Activated naive CD8-positive, alpha-beta T cell treated with anti-CD3 and anti-CD28 coated beads for 36 hours (primary cell): ENCODE measurements at regions not wholly inside any gene's neighbourhood (a gene's known extent, or its start where the extent isn't known, plus 50 kb on each side); places are given as distances from the start of the nearest gene placed in this dataset.

Experiments
- DNase-seq: peaks from one replicate; pipeline ENCODE4 v3.0.0; 2021
- H3K27ac Mint-ChIP-seq: one replicate; pipeline ENCODE4 v1.8.0; 2022; ENCODE audit warnings: mild to moderate bottlenecking, moderate library complexity, mixed read lengths
- H3K27me3 Mint-ChIP-seq: one replicate; pipeline ENCODE4 v1.8.0; 2022; ENCODE audit warnings: mild to moderate bottlenecking, mixed read lengths
- H3K36me3 Mint-ChIP-seq: one replicate; pipeline ENCODE4 v1.8.0; 2021; ENCODE audit warnings: mild to moderate bottlenecking, mixed read lengths
- H3K4me1 Mint-ChIP-seq: one replicate; pipeline ENCODE4 v1.8.0; 2021; ENCODE audit warnings: mixed read lengths
- H3K4me3 Mint-ChIP-seq: one replicate; pipeline ENCODE4 v1.8.0; 2022; ENCODE audit warnings: mild to moderate bottlenecking, moderate library complexity, mixed read lengths
- H3K9me3 Mint-ChIP-seq: one replicate; pipeline ENCODE4 v1.8.0; 2022; ENCODE audit warnings: mixed read lengths

DNA sequence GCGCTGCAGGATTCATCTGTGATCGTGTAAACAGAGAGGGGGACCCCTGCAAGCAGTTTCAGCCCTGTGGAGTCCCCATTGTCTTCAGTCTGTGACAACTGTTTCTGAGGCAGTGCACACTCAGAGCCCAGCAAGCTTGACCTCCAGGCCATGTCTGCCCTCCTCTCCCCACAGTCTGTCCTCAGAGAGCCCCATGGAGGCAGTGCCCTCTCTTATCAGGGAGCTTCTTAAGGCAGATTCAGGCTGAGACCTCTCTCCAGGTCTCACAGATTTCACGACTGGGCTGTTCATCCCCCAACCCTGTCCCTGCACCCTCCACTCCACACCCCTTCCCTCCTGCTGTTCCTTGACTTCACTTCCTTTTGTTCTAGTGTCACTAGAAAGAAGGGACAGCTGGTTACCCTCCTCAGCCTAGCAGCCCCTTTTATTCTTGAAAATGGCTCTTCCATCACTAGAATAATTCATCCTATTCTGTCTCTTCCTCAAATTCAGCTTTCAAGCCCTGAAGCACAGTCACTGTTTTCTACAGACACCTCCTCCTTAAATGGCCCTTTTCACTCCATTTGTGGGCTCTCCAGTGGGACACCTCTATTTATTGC lies 218.4 kb downstream of the MED10 start:
- H3K36me3 Mint-ChIP-seq = no peaks in the 10 kb centered on the region
- H3K9me3 Mint-ChIP-seq = no peaks in the 10 kb centered on the region
- H3K4me3 Mint-ChIP-seq = no peak overlapping the region
- DNase-seq = no peak
- H3K27me3 Mint-ChIP-seq = peaks cover 22% of the 10 kb centered on the region
- H3K27ac Mint-ChIP-seq = no peak overlapping the region
- no peaks in the 10 kb centered on the region for H3K4me1 Mint-ChIP-seq

DNA sequence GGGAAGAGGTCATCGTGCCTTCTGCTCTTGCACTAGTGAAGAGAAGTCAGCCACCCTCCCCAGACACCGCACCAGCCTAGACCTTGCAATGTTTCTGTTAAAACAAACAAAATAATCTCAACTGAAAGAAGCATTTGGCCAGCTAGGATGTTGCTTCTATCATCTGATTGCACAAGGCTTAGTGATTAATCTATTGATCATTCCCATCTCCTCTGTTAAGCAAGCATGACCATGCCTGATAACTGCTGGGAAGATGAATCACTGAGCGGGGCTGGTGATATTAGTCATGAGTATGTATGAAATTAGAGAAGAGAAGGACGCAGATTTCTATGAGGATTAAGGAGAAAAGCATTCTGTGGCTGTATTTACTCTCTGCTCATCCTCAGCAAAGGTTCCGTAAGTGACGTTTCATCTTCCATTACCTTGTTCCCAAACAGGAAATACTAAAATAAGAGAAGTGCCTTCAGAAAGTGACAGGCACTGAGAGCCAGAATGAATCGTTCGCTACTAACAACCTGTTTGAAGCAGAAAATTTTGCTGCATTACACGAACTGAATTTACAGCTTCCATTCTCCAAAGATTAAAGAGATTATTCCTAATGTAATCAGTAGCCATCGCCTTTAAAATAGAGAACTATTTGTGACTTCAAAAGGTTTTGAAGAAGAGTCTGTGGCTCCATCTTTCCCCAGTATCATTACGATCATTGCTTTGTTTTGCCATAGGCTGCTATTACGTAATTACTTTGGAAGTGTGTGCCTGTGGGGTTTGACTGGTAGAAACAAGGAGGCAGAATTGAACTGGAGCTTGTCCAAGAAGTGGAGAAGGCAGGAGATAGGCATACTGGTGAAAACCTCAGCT lies 219.1 kb downstream of the MED10 start:
- no peak overlapping the region for H3K4me3 Mint-ChIP-seq

DNA sequence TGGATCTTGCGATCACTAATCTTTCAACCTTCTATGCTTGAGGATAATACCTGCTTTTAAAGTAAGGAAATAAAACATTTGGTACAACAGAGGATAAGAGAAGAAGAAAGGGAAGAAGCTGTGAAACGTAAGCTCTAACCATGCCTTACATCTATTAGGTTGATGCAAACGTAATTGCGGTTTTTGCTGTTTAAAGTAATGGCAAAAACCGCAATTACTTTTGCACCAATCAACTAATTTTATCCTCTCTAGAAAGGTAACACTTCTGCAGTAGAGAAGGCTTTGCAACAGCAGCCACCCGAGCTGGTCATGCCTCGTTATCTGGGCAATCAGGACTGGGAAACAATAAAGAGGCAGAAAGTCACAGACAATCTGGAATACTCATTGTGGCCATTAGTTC lies 224.1 kb downstream of the MED10 start:
- Mint-ChIP-seq H3K36me3 (no peaks in the 10 kb centered on the region), H3K27me3 (no peaks in the 10 kb centered on the region), H3K9me3 (no peaks in the 10 kb centered on the region), H3K4me1 (no peaks in the 10 kb centered on the region), H3K27ac (no peak overlapping the region), H3K4me3 (no peak overlapping the region)
- no peak for DNase-seq

More for the DNA sequence above, 219.1 kb downstream of the MED10 start:
- Mint-ChIP-seq H3K36me3 (no peaks in the 10 kb centered on the region), H3K4me1 (no peaks in the 10 kb centered on the region), H3K9me3 (no peaks in the 10 kb centered on the region), H3K27ac (no peak overlapping the region), H3K27me3 (peaks cover 17% of the 10 kb centered on the region)
- no peak for DNase-seq

DNA sequence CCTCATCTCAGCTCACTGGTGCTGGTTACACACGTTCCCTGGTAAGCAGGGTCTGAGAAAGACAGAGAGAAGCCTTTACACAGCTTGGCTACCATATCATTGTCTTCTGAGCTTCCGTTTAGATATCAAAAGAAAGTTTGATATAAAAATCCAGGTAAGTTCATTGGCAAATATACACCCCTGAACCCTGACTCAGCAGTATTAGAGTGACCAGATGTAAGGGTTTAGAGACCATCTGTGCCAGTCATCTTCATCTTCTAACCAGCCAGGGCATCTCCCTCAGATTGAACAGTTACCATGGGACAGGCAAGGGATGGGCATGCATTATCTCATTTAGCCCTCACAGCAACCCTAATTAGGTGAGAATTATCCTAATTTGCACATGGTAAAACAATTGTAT lies 232.1 kb downstream of the MED10 start:
- Mint-ChIP-seq H3K27ac (no peak overlapping the region), H3K9me3 (no peaks in the 10 kb centered on the region), H3K36me3 (no peaks in the 10 kb centered on the region), H3K4me3 (no peak overlapping the region), H3K27me3 (peaks cover 15% of the 10 kb centered on the region), H3K4me1 (no peaks in the 10 kb centered on the region)
- no peak for DNase-seq

DNA sequence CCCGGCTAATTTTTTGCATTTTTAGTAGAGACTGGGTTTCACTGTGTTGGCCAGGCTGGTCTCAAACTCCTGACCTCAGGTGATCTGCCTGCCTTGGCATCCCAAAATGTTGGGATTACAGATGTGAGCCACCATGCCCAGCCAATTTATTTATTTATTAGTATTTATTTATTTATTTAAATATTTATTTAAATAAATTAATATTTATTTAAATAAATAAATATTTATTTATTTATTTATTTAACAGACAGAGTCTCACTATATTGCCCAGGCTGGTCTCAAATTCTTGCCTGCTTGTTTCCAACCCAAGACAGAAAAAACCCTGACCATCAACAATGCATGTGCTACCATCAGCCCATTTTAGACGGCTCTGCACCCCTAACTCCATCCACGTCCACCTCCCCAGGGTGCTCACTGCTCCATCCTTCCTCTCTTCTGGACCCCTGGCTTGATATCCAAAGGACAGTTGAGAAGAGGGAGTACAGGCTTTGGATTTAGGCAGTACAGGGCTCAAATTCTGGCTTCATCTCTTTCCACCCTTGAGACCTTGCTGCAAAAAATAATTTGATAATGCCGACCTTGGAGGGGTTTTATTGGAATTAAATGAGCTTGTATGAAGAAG lies 232.6 kb downstream of the MED10 start:
- Mint-ChIP-seq H3K9me3 (no peaks in the 10 kb centered on the region), H3K4me3 (no peak overlapping the region), H3K4me1 (no peaks in the 10 kb centered on the region), H3K27ac (no peak overlapping the region), H3K27me3 (peaks cover 17% of the 10 kb centered on the region), H3K36me3 (no peaks in the 10 kb centered on the region)
- no peak for DNase-seq

DNA sequence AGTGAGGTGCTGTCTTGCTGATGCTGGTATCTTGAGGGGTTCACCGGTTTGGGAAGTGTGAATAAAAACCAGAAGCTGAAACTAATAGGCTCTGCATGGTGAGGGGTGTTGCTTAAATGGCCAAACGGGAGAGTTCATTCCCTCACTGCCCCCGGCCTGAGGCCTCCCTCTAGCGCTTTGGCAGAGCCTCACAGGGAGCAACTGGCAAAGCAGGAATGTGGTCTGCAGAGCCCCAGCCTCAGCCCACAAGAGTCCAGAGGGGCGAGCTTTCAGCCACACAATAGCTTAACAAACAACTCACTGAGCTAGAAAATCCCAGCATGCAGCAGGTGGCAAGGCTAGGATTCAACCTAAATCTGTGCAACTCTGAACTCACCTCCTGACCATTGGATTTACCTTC lies 234.8 kb downstream of the MED10 start:
- H3K4me1 Mint-ChIP-seq = no peaks in the 10 kb centered on the region
- H3K4me3 Mint-ChIP-seq = no peak overlapping the region
- no peak for DNase-seq
- H3K36me3 Mint-ChIP-seq = no peaks in the 10 kb centered on the region
- no peaks in the 10 kb centered on the region for H3K9me3 Mint-ChIP-seq
- no peak overlapping the region for H3K27ac Mint-ChIP-seq
- peaks cover 17% of the 10 kb centered on the region for H3K27me3 Mint-ChIP-seq

DNA sequence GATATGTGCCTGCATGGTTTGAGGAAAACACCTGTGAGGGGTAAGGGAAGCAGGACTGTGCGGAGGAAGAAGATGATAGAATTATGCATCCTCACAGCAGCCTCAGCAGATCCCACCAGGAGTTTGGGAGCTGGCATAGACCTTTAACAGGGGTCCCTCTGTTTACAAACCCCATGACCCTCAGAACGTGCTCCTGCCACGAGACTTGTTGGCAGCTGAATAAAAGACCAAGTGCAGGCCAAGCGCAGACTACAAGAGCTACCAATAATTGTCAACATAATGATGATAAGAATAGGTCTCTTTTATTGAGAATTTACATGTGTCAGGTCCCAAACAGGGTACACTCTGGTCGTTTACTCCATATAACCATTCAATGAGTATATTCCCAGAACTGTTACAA lies 236.0 kb downstream of the MED10 start:
- Mint-ChIP-seq H3K27me3 (peaks cover 17% of the 10 kb centered on the region), H3K27ac (no peak overlapping the region), H3K9me3 (no peaks in the 10 kb centered on the region), H3K4me1 (no peaks in the 10 kb centered on the region), H3K4me3 (no peak overlapping the region), H3K36me3 (no peaks in the 10 kb centered on the region)
- no peak for DNase-seq

DNA sequence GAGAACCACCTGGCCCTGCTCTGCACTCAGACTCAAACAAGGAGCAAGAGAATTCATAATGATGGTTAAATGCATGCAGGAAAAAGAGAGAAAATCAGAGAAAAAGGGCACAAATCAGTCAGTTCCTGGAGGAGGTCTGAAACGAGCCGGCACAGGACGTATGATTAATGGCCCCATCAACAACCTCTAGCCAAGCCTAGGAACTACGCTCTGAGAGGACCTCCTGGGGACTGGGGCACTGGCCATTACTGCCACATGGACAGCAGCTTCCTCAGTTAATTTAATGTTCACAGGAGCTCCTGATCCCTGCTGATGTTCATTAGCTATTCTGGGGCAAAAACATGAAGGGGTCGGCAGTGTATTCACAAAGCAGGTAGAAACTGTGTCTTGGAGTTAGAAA lies 238.1 kb downstream of the MED10 start:
- Mint-ChIP-seq H3K36me3 (no peaks in the 10 kb centered on the region), H3K4me3 (no peak overlapping the region), H3K9me3 (no peaks in the 10 kb centered on the region), H3K4me1 (no peaks in the 10 kb centered on the region), H3K27me3 (peaks cover 12% of the 10 kb centered on the region), H3K27ac (no peak overlapping the region)
- DNase-seq = no peak

DNA sequence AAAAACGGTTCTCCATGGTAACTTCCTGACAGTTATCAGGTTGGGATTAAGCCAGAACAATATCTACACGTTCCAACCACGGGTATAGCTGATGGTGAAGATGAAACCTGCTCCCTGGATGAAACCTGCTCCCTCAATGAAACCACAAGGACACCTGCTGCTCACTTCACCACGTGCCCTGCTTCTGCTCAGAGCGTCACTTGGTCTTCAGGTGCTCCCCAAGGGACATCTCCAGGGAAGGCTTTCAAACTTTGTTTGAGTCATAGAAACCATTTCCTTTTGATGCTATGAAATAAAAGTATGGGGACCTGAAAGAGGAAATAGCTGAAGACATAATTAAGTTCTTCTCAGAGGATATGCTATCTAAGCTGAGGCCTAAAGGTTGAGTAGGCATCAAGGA lies 242.4 kb downstream of the MED10 start:
- no peaks in the 10 kb centered on the region for H3K4me1 Mint-ChIP-seq
- H3K36me3 Mint-ChIP-seq = no peaks in the 10 kb centered on the region
- peaks cover 8% of the 10 kb centered on the region for H3K27me3 Mint-ChIP-seq
- peaks cover under 1% of the 10 kb centered on the region for H3K9me3 Mint-ChIP-seq
- no peak for DNase-seq
- no peak overlapping the region for H3K4me3 Mint-ChIP-seq
- no peak overlapping the region for H3K27ac Mint-ChIP-seq

DNA sequence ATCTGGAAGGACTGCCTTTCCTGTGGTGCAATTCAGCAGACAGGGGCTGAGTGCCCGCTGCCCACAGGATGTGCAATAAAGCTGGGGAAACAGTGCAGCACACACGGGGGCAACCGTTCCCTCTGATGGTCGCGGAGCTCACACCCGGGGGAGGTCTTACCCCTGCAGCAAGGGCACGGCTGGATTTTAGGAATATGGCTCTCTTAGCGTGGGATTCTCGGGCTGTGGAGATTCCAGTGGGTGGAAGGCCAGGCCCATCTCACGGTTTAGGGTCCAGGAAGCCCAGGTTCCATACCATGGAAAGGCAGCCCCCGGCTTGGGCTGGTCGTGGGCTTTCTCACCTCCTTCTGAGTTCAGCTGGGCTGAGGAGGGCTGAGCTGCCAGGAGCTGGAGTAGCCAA lies 244.1 kb downstream of the MED10 start:
- H3K36me3 Mint-ChIP-seq = no peaks in the 10 kb centered on the region
- peaks cover 12% of the 10 kb centered on the region for H3K27me3 Mint-ChIP-seq
- no peak for DNase-seq
- H3K4me1 Mint-ChIP-seq = no peaks in the 10 kb centered on the region
- no peak overlapping the region for H3K4me3 Mint-ChIP-seq
- H3K27ac Mint-ChIP-seq = no peak overlapping the region
- peaks cover 4% of the 10 kb centered on the region for H3K9me3 Mint-ChIP-seq

DNA sequence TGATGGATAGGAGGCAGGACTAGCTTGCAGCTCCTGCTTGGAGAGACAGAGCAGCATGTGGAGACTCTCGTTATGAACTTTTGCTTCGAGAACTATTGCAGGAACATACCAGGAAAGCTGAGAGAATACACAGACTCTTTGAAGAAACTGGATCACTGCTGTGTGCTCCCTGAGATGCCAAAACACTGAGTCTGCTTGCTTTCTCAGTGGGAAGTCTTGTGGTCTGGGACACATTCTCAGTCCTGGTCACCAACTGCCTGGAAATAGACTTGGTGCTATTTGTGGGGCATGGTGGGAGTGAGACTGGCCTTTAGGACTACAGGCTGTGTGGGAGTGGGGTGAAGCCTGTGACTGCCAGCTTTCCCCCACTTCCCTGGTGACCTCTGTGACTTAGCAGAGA lies 252.6 kb downstream of the MED10 start:
- Mint-ChIP-seq H3K4me3 (no peak overlapping the region), H3K27me3 (peaks cover 7% of the 10 kb centered on the region), H3K4me1 (no peaks in the 10 kb centered on the region), H3K36me3 (peaks cover 5% of the 10 kb centered on the region), H3K27ac (no peak overlapping the region), H3K9me3 (peaks cover 18% of the 10 kb centered on the region)
- DNase-seq = no peak

DNA sequence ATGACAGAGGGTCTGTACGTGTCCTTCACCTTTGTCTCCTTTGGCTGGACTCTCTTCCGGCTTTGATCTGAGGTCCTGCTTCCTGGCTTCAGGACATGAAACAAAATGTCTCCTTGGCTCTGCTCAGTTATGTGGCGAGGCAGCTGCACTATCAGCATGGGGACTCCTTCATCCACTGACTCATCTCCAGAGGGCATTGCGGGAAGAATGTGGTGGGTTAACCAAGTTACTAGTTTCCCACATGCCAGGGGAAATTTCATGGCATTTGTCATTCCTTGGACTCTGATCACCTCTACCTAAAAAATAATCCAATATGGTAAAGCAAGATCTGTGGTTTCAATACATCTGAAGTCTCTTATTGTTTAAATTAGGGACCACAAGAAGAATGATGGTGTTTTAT lies 259.7 kb downstream of the MED10 start:
- Mint-ChIP-seq H3K36me3 (no peaks in the 10 kb centered on the region), H3K27ac (no peak overlapping the region)

DNA sequence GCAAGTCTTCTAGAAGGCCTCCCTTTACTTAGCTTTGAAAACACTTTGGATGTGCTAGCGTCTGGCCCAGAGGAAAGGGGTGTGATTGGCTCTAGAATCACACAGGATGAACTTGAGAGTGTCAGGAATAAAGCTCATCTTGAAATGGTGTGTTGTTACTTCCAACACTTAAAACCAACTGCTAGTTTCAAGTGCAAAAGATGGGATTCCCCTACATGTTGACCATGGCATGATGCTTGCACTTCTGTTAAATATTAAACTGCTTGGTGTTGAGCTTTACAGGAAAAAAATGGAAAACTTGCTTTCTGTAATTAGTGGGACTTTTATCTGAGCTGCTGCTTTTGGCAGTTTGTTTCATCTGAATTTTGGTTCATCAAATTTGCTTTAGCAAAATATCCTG lies 261.1 kb downstream of the MED10 start:
- Mint-ChIP-seq H3K4me3 (no peak overlapping the region), H3K9me3 (no peaks in the 10 kb centered on the region), H3K36me3 (no peaks in the 10 kb centered on the region), H3K27ac (no peak overlapping the region), H3K4me1 (no peaks in the 10 kb centered on the region), H3K27me3 (peaks cover 9% of the 10 kb centered on the region)
- no peak for DNase-seq

More for the DNA sequence above, 259.7 kb downstream of the MED10 start:
- no peak overlapping the region for H3K4me3 Mint-ChIP-seq
- H3K9me3 Mint-ChIP-seq = peaks cover 2% of the 10 kb centered on the region
- DNase-seq = no peak
- peaks cover 9% of the 10 kb centered on the region for H3K27me3 Mint-ChIP-seq
- no peaks in the 10 kb centered on the region for H3K4me1 Mint-ChIP-seq

DNA sequence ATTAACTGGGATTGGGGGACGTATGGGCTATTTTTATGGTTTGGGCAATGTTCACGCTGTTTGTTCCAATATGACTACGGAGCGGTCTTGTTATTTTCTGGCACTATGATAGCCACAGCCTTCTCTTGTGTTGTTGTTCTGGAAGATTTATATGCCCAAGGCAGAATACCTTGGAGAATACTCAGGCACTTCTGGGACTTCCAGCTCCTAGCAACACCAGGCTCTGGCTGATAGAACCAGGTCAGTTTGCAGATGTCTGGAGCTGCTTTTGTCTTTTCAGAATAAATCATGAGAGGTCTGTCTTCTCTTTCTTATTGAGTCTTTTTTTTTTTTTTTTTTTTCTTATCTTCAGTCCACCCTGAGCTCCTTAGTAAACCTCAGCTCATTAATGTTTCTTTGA lies 262.5 kb downstream of the MED10 start:
- Mint-ChIP-seq H3K4me3 (no peak overlapping the region), H3K27me3 (peaks cover 4% of the 10 kb centered on the region), H3K36me3 (no peaks in the 10 kb centered on the region), H3K27ac (no peak overlapping the region), H3K9me3 (no peaks in the 10 kb centered on the region), H3K4me1 (no peaks in the 10 kb centered on the region)
- no peak for DNase-seq

DNA sequence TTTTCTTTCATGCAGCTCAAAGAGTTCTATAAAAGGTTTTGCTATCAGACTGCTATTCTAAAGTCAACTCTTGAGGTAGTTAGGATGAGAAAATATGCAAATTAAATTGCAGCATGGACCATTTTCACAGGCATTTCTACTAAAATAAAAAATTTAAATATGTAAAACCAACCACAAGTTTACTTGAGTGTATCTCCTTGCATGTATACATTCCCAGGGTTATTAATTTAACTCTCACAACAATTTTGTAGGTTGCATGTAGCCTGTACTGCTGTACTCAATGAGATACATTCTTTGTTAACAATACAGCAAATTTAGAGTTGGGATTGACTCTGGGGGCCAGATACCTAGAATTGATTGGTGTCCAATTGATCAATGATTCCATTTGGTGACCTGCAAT lies 265.8 kb downstream of the MED10 start:
- Mint-ChIP-seq H3K4me3 (no peak overlapping the region), H3K4me1 (no peaks in the 10 kb centered on the region), H3K9me3 (no peaks in the 10 kb centered on the region), H3K27me3 (peaks cover 4% of the 10 kb centered on the region), H3K27ac (no peak overlapping the region), H3K36me3 (no peaks in the 10 kb centered on the region)
- no peak for DNase-seq

DNA sequence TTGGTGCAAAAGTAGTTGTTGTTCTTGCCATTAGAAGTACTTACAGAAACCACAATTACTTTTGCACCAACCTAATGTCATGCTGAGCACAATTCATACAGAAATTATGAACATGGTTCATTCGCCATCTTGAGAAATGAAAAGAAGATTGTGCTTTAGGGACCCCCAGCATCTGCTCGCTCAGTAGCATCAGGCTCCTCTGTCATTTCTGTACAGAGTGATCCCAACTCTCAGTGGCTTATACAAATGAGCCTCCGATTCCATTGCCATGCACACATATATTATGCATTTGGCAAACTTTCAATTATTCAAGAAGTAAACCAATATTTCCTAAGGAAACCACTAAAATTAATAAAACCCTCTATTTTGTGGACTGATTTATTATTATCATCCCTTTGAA lies 266.2 kb downstream of the MED10 start:
- no peaks in the 10 kb centered on the region for H3K9me3 Mint-ChIP-seq
- no peaks in the 10 kb centered on the region for H3K36me3 Mint-ChIP-seq
- H3K4me1 Mint-ChIP-seq = no peaks in the 10 kb centered on the region
- H3K27ac Mint-ChIP-seq = no peak overlapping the region
- no peak overlapping the region for H3K4me3 Mint-ChIP-seq
- peaks cover 4% of the 10 kb centered on the region for H3K27me3 Mint-ChIP-seq
- DNase-seq = no peak
